SH-SY5Y (cell line): ENCODE measurements at regions not wholly inside any gene's neighbourhood (a gene's known extent, or its start where the extent isn't known, plus 50 kb on each side); places are given as distances from the start of the nearest gene placed in this dataset.

ENCODE experiments used
- GATA2 ChIP-seq: IDR thresholded peaks from 2 replicates; pipeline ENCODE4 v1.6.1; 2011; ENCODE audit warnings: mild to moderate bottlenecking, low read depth, low read length
- GATA3 ChIP-seq: IDR thresholded peaks from 2 replicates; pipeline ENCODE4 v1.6.1; 2011; ENCODE audit warnings: low read depth, mild to moderate bottlenecking, low read length, moderate library complexity

DNA sequence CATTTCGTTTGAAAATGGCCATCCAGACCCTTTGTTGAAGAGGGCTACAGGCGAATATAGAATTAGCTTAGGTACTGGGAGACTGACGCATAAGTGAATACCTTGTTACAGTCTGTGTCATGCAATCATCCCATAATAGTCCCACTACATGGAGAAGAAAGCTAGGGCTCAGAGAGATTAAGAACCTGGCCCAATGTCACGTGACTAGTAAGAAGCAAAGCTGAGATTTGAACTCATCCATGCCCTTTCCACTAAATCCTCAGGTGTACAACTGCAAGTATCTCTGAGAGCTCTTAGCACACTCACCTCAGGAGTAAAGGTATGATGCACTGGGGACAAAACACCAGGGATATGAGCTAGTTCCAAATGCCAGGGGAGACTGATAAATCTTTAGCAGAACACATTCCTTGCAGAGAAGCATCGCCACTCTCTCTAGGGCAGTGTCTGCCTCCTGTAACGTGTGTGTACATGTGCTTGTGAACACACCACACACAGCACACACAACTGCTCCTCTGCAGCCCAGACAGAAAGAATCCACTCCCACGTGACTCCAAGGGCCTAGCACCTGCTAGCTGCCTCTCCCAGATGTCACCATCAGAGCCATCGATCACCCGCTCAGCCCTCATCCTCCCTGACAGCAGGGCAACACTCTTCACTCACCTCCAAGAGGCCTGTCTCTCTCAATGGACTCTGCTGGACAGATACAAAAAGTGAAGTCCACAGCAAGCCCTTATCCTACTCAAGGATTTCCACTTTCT lies 402.8 kb downstream of the NXPE2 start:
- TF ChIP-seq GATA2 (no peak), GATA3 (no peak)

DNA sequence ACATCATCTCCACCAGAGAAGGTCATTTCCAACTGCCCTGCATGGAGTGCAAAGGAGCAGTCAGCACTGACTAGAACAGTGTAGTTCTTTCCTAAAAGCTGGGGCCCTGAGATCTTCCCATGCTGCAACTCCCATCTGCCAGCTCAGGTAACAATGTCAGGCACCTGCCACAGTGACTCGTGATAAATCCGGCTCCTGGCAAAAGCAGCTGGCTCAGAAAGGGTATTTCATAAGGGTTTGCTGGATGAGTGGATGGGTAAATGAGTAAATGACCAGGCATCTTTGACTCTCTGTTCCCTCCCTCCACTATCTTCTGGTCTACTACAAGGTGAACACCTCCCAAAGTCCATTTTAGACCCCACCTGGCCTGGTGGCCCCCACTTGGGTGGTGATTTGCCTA lies 403.6 kb downstream of the NXPE2 start:
- TF ChIP-seq GATA2: no peak
- no peak for TF ChIP-seq GATA3

DNA sequence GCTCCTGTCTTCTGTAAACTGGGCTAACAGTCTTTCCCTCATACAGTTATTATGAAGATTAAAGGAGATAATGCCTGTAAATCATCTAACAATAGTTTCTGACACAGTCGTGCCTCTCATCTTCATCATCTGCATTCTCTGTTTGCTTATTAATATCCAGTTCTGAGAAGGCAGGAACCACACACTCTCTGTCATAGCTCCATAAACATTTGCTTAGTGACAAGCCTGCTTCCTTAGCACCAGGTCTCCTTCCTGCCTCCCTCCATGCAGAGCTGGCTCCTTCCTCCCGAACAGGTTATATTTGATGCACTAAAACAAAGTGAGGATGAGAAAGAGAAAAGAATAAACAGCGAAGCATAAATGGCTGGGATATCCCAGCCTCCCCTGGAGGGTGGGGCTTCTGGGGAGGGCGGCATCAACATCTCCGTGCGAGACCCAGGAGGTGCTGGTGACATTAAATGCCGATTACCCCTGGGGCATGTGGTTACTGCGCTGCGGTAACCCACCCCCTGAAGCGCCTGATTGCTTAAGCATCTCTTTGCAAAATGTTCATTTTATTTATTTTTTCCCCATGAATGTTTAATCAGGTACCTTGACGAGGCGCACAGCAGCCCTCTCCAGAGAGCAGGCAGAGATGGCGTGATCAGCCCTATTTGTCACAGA lies 404.9 kb downstream of the NXPE2 start:
- TF ChIP-seq GATA3: no peak
- TF ChIP-seq GATA2: no peak

DNA sequence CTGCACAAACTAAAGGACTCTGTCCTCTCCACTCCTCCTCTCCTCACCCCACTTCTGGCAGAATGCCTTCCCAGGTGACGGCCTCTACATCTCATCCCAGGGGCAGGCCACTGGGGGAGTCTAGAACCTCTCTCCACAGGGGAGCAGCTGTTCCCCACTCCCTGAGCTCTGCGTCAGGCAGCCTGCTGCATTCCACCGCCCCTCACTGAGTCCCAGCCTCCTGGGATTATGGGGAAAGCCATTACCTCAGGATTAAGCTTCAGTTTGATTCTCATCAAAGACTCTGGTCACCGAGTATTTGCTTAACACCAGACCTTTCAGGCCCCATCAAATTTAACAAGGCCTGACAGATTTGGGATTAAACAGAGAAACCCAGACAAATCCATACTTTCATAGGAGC lies 405.9 kb downstream of the NXPE2 start:
- no peak for TF ChIP-seq GATA2
- TF ChIP-seq GATA3: no peak

DNA sequence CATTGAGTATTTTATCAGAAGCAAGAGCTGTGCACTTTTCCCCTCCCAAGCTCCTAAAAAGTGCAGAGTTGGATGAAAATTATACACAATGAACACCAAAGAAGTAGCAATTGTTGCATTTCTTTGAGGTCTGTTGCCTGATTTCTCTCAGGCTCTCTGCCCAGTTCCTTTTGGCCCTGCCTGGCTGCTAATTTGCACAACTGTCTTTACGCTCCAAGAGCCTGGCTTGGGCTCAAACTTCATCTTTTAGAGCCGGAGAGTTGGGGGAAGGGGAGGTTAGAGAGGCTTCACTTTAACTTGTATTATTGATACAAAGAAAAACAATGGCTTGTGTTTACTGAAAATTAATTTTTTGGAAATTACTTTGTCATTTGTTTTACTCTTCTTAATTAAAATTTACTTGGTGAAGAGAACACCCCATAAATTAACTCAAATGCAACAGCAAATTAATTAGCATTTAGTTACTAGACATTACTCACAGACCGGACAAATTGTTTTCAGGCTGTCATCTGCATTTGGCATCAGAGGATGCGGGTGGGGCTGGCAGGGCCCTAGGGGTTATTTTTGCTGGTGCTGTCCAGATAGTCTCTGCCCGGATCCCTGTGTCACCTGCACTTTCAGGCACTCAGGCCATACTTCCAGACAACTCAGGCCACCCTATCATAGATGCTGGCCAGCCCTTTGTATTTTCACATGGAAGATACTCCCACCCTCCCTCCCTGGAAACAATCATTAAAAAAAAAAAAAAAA lies 407.3 kb downstream of the NXPE2 start:
- TF ChIP-seq GATA2 (no peak; the same call in 1 of the 2 replicates), GATA3 (no peak)

DNA sequence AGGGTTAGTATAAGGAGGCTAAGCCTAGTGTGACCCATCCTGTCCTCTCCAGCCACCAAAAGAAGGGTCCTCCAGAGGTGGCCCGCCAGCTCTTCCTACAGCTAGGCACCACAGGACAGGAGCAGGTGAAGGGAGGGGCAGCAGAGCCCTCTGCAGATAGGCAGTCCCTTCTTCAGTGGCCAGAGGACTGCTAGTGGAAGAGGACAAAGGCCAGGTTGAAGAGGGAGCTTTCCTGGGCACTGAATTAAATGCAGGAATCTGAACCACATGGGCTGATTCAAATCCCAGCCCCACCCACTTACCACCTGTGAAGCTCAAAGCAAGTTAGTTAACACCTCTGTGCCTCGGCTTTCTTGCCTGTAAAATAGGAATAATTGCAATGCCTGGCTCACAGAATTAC lies 409.5 kb downstream of the NXPE2 start:
- TF ChIP-seq GATA2 (no peak), GATA3 (no peak)

DNA sequence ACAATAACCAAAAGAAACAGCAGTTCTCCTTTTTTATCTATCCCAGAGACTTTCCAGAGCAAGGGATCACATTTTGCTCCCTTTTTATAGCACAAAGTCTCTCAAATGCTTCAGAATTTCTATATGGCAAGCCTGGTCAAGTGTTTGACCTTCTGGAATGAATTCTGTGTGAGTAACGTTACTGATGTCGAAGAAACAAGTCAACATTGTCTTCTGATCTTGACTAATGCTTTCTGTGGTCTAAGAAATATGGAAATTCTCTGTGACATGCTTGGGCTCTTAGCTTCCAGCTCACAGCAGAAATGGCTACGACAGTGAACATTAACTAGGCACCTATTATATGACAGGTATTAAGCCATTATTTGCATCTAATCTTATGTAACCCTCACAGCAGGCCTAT lies 411.7 kb downstream of the CADM1 start:
- TF ChIP-seq GATA3: no peak
- TF ChIP-seq GATA2: no peak

DNA sequence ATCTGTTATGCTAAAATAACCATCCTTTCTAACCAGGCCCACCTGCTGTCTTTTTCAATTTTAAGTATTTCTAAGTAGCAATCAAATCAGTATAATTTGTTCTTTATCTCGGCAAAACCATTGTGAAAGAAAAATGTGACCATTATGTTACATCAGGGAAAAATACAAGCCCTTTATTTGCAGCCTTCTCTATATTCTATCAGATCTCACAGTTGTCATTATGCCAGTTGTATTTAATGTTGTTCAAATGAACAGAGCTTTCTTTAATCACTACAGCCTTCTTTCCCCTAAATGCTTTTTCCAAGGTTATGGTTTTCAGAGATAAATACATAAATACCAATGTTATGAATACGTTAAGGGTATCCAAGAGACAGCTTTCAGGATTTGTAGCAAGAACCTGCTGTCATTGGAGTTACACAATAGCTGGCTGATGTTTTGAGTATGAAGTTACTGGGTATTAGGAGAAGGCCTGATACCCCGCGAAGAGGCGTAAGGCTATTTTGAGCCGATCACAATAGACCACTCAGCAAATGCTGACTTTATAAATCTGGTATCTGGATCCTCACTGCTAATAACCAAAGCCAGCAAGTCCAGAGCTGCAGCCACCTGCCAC lies 406.3 kb downstream of the CADM1 start:
- TF ChIP-seq GATA2 (no peak), GATA3 (no peak)

DNA sequence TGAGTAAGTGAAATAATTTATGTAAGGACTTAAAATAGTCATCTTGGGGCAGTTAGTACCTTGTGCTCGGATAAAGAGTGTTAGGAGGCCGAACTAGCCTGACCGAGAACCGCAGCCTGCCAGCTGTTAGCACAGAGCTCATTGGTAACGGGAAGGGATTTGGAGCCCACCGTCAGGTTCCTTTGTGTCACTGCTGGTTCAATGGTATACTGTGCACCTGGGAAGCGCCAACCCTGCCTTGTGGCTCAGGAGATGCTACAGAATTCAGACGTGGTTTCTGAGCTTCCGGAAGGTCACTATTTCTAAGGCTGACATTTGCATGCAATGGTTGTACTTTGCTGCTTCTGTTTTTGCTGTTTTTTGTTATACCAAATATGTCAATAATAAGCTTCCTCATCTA lies 403.5 kb downstream of the CADM1 start:
- no peak for TF ChIP-seq GATA2
- TF ChIP-seq GATA3: no peak

DNA sequence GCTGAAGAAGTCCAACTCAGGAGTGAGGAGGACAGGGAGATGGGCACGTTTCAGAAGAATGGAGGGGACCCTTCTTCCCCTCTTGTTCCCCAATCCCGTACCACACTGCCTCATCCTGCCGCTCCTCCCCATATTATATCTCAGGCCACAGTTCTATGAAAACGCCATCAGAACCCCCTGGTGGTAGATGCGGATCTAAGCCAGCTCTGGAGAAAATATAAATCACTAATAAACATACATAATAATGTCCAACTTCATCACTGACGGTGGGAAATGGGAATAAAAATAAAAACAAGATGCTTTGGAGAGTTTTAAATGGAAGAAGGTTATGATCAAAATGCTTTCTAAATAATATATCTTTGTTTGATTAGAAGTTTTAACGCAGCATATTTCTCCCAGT lies 400.3 kb downstream of the CADM1 start:
- TF ChIP-seq GATA3 (no peak), GATA2 (no peak)

DNA sequence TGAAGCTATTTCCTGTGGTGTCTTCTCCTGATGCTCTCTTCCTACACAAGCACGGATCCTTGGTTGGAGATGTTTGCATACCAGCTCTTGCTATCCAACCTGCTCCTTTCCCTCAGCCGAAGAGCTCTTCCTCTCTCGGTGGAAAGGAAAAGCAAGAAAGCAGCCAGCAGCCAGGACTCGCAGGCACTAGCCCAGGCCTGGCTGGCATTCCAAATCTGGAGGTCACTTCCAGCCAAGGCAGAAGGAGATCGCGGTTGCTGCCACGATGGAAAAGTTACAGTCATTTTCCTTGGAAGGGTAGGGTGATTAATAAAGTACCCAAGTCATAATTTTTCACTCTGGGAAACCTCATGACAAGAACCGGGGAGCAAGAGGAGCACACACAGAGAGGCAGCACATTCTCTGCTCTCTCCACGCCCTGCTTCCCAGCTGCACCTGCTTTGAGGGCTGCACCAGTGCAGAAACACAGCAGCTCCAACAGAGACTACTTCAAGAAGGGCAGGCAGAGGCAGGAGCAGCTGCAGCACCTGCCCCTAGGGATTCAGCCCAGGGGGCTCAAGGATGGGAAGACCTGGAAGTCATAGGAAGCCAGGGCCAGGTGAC lies 399.3 kb downstream of the CADM1 start:
- TF ChIP-seq GATA3 (no peak), GATA2 (no peak)

DNA sequence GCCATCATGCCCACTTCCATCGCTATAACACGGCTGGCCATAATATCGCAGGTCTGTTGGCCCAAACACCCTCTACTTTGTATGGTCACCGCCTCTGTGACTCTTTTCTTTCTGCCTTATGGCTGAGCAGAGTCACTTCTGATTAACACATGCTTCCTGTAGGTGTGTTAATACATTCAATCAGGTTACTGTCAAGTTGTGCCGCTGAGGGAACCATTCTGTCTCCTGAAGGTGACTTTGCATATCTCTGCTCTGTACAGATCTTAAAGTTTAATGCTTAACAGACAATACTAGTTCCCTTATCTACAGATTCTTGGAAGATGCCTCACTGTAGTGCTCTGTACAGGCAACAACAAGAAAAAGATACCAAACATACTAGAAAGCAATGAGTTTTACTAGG lies 393.1 kb downstream of the CADM1 start:
- TF ChIP-seq GATA3 (no peak), GATA2 (no peak)

DNA sequence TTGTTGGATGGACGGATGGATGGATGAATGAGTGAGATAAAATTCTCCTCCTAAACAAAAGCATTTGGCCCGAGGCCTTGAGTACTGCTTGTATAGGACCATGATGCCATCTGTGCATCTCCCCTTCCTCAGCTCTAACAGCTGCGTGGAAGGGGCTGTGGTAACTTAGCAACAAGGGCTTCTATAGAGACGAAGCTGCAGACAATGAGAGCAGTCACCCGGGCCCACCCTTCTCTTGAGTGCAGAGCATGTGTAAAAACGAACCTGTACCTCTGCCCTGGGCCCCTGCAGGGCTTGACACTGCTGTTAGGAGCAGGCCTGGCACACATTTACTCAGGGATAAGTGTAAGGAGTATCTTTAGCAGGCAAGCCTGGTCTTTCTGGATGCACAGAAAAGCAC lies 391.5 kb downstream of the CADM1 start:
- TF ChIP-seq GATA3 (no peak), GATA2 (no peak)

DNA sequence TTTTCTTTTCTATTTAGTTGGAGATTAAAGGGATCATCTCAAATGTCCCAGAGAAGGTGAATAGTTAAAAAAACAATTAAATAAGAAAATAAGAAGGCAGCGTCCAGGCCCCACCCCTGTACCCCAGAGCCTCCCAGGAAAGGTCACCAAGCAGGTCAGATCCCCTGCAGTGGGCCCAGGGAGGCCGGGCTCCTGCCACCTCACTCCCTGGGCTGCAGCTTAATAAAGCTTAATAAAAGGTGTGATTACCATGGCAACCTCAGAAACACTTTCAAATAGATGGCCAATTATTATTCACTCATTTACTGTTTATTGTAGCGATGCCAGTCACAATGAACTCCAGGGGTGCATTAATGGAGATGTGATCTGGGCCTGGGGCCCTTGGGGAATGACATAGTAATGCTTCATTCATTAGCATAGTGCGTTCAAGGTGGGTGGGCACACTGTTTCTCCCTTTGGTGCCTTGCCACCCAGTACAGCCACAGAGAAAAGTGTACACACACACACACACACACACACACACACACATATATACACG lies 386.2 kb downstream of the CADM1 start:
- TF ChIP-seq GATA3 (no peak), GATA2 (no peak)

DNA sequence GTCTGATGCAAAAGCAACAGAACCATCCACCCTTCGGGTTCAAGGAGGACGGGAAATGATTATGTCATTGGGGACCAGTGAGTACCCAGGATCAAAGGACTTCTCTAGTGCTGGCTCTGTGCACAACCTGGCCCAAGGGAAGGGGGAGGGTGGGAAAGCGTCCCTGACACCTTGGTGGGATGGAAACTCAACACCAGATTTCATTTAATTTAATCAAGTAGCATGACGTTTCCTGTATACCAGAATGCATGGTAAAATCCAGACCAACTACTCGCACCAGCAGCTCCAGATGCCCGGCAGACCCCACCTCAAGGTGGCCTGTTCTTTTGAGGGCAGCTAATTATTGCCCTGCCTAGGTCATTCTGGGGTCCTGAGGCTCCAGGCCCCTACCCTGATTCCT lies 385.1 kb downstream of the CADM1 start:
- no peak for TF ChIP-seq GATA3
- TF ChIP-seq GATA2: no peak
